Ishikawa (cell line): ENCODE measurements at regions not wholly inside any gene's neighbourhood (a gene's known extent, or its start where the extent isn't known, plus 50 kb on each side); places are given as distances from the start of the nearest gene placed in this dataset.

Source experiments
- CEBPB ChIP-seq: IDR thresholded peaks from 2 replicates; pipeline ENCODE4 v1.6.1; 2012
- CREB1 ChIP-seq: IDR thresholded peaks from 2 replicates; pipeline ENCODE4 v1.6.1; 2012; ENCODE audit warnings: low read depth
- EGR1 ChIP-seq: IDR thresholded peaks from 2 replicates; pipeline ENCODE4 v1.6.1; 2012
- EP300 ChIP-seq: IDR thresholded peaks from 2 replicates; pipeline ENCODE4 v1.6.1; 2012; ENCODE audit warnings: borderline replicate concordance
- MAX ChIP-seq: IDR thresholded peaks from 2 replicates; pipeline ENCODE4 v1.6.1; 2012
- NFIC ChIP-seq: IDR thresholded peaks from 2 replicates; pipeline ENCODE4 v1.6.1; 2012
- RAD21 ChIP-seq: IDR thresholded peaks from 2 replicates; pipeline ENCODE4 v1.6.1; 2012; ENCODE audit warnings: low read depth
- REST ChIP-seq: IDR thresholded peaks from 2 replicates; pipeline ENCODE4 v1.6.1; 2012; ENCODE audit warnings: low read depth, mild to moderate bottlenecking
- TAF1 ChIP-seq: IDR thresholded peaks from 2 replicates; pipeline ENCODE4 v1.6.1; 2012; ENCODE audit warnings: low read depth, mild to moderate bottlenecking
- TCF12 ChIP-seq: IDR thresholded peaks from 2 replicates; pipeline ENCODE4 v1.6.1; 2012; ENCODE audit warnings: low read depth
- TEAD4 ChIP-seq: IDR thresholded peaks from 2 replicates; pipeline ENCODE4 v1.6.1; 2012
- USF1 ChIP-seq: IDR thresholded peaks from 2 replicates; pipeline ENCODE4 v1.6.1; 2012
- ZBTB7A ChIP-seq: IDR thresholded peaks from 2 replicates; pipeline ENCODE4 v1.6.1; 2012; ENCODE audit warnings: low read depth

DNA sequence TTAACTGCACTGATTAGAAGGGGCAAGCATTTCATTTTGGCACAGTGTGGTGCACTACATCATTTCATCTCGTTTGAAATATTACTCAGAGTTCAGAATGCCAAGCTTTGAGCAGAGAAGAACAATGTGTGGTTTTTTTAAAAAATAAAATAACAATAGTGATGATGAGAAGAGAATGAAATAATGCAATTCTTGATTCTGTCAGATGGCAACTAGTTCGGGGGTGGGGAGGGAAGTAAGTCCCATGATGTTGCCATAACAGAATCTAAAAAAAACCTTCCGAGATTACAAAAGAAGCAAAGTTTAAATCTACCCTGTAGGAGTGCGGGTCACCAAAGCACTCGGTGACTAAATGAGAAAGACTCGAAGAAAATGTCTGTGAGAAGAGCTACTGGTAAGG, 490.4 kb downstream of the NR4A2 start:
- TF ChIP-seq EGR1 (no peak), MAX (no peak), CEBPB (no peak), TCF12 (no peak), REST (no peak), ZBTB7A (no peak), NFIC (no peak), EP300 (no peak), TAF1 (no peak), TEAD4 (no peak), RAD21 (no peak), CREB1 (no peak), USF1 (no peak)
